Activated T-cell treated with anti-CD3 and anti-CD28 coated beads, Interleukin-2, amount 50 U/mL, for 72 hours (primary cell): ENCODE measurements at regions not wholly inside any gene's neighbourhood (a gene's known extent, or its start where the extent isn't known, plus 50 kb on each side); places are given as distances from the start of the nearest gene placed in this dataset.
A peak's percentile ranks its signal among the peaks of the same experiment; 100 is the strongest.
"Not testable (repeated sequence)": the region's sequence is repeated elsewhere in the genome, so short reads cannot be mapped to it uniquely, and the experiment has no call there.

Source experiments
- ATAC-seq, 2 donors: fragments of 150-1000 bp; cut with Tn5 transposase; replicated peaks in 1 of 2; 2 replicates each; pipeline ENCODE4 v1.10.0; 2021; ENCODE audit warnings: moderate library complexity in 2 of 2, mild to moderate bottlenecking in 1 of 2
- DNase-seq, 2 donors: peaks; one replicate each; pipeline ENCODE4 v3.0.0; 2021 to 2022; ENCODE audit warnings: mixed read lengths in 1 of 2
- H3K27ac Mint-ChIP-seq: one replicate; pipeline ENCODE4 v1.8.0; 2022; ENCODE audit warnings: mild to moderate bottlenecking, moderate library complexity, mixed read lengths
- H3K27me3 Mint-ChIP-seq: one replicate; pipeline ENCODE4 v1.8.0; 2022; ENCODE audit warnings: low read depth, mixed read lengths
- H3K36me3 Mint-ChIP-seq, 2 donors: one replicate each; pipeline ENCODE4 v1.8.0; 2022; ENCODE audit warnings: mixed read lengths in 2 of 2, mild to moderate bottlenecking in 1 of 2; ENCODE audit not compliant: insufficient read depth in 2 of 2
- H3K4me1 Mint-ChIP-seq: one replicate; pipeline ENCODE4 v1.8.0; 2022; ENCODE audit warnings: low read depth, mixed read lengths
- H3K4me3 Mint-ChIP-seq, 2 donors: one replicate each; pipeline ENCODE4 v1.8.0; 2022; ENCODE audit warnings: mild to moderate bottlenecking in 2 of 2, mixed read lengths in 2 of 2, moderate library complexity in 2 of 2
- H3K9me3 Mint-ChIP-seq, 2 donors: one replicate each; pipeline ENCODE4 v1.8.0; 2022; ENCODE audit warnings: mixed read lengths in 2 of 2

DNA sequence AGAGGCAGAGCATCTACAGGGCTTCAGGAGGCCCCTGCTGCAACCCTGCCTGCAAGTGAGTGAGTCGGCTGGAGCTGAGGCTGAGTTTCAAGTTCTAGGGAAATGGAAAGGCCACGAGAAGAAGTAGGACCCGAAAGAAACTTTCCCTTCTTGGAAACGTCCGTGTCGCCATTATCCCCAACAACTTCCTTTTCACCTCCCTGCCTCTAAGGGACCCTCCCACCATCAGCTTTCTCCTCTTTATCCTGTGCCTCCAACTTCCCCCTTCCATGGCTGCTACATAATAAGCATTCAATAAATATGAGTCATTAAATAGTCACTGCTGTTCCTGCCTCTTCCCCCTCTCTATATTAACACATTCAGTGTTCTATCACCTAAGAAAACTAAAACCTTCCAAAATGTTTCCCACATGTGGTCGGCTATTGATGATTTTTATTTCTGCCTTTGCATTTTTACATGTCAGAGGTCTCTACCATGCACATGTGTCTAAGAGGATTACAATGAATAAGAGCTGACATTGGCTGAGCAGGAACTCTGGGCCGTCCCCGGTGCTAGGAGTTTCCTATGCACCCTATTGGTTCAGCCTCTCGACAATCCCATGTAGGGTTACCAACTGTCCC, 115.9 kb upstream of the TNRC6C start:
- peak; percentile 17 to 34 for ATAC-seq

GRCh38 chr17:77843255-77843895, 115.1 kb upstream of the TNRC6C start:
- Mint-ChIP-seq H3K4me3 (peak overlapping the region; percentile 53 to 70), H3K4me1 (peaks cover 72% of the 10 kb centered on the region)
- not testable (repeated sequence) for H3K9me3 Mint-ChIP-seq

More for the DNA sequence above, 115.9 kb upstream of the TNRC6C start:
- Mint-ChIP-seq H3K27ac (no peak overlapping the region), H3K4me1 (peaks cover 75% of the 10 kb centered on the region), H3K9me3 (peaks cover 0 to 4% of the 10 kb centered on the region in 2 donors), H3K27me3 (peaks cover 19% of the 10 kb centered on the region), H3K4me3 (peak overlapping the region; percentile 53 to 70), H3K36me3 (peaks cover 5 to 9% of the 10 kb centered on the region in 2 donors)
- peak in 1 of 2 donors; percentile 25 for DNase-seq

GRCh38 chr17:77843896-77844295, 114.6 kb upstream of the TNRC6C start:
- Mint-ChIP-seq H3K27me3 (peaks cover 18% of the 10 kb centered on the region), H3K36me3 (peaks cover 1 to 5% of the 10 kb centered on the region in 2 donors), H3K4me3 (peak overlapping the region; percentile 53 to 70), H3K4me1 (peaks cover 66% of the 10 kb centered on the region), H3K9me3 (no peaks in the 10 kb centered on the region), H3K27ac (peak overlapping the region; percentile 86)
- ATAC-seq, result peak; percentile 19 to 22
- DNase-seq, result no peak

More at GRCh38 chr17:77843255-77843895, 115.1 kb upstream of the TNRC6C start:
- H3K27ac Mint-ChIP-seq, result peak overlapping the region; percentile 86
- ATAC-seq, result peak; percentile 89 to 91
- peaks cover 19% of the 10 kb centered on the region for H3K27me3 Mint-ChIP-seq
- not testable (repeated sequence) for H3K36me3 Mint-ChIP-seq
- peak; percentile 74 to 82 for DNase-seq

- ATAC-seq (no peak), DNase-seq (no peak)
- Mint-ChIP-seq H3K27me3 (peaks cover 10% of the 10 kb centered on the region), H3K9me3 (no peaks in the 10 kb centered on the region), H3K36me3 (no peaks in the 10 kb centered on the region), H3K27ac (no peak overlapping the region), H3K4me1 (peaks cover 65% of the 10 kb centered on the region), H3K4me3 (no peak overlapping the region)
Measured at GRCh38 chr17:77844681-77845080, 113.8 kb upstream of the TNRC6C start.

DNA sequence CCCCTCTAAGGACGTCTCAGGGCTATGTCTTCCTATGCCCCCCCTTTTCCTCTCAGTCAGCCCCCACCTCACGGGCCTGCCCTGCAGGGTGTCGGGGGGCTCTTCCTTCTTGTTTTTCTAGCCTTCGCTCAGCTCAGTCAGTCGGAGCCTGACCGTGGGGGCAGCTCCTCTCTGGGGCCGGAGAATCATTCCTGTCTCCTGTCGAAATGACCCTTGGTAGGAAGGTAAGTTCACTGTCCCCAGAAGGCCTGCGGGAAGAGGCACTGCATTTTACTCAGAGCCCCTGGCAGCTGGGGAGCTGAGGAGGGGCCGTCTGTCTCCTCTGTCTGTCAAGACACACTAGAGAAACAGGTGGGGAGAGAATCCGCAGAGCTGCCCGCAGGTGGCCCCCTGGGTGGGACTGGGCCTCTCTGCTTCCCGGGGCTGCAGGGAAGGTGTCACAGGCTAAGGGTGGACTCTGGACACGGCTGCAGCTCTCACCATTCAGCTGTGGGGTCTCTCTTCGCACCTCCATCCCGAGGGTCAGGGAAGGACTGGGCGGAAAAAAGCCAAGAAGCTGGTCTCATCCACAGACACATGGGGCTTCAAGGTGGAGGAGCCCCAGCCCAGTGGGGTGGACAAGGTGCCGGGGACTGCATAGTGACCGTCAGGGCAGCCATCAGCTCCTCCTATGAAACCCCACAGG, 112.8 kb upstream of the TNRC6C start:
- H3K36me3 Mint-ChIP-seq, result no peaks in the 10 kb centered on the region
- peaks cover 6% of the 10 kb centered on the region for H3K27me3 Mint-ChIP-seq
- no peak overlapping the region for H3K27ac Mint-ChIP-seq
- H3K4me3 Mint-ChIP-seq, result no peak overlapping the region
- ATAC-seq (no peak), DNase-seq (no peak)
- H3K4me1 Mint-ChIP-seq, result peaks cover 65% of the 10 kb centered on the region
- no peaks in the 10 kb centered on the region for H3K9me3 Mint-ChIP-seq

DNA sequence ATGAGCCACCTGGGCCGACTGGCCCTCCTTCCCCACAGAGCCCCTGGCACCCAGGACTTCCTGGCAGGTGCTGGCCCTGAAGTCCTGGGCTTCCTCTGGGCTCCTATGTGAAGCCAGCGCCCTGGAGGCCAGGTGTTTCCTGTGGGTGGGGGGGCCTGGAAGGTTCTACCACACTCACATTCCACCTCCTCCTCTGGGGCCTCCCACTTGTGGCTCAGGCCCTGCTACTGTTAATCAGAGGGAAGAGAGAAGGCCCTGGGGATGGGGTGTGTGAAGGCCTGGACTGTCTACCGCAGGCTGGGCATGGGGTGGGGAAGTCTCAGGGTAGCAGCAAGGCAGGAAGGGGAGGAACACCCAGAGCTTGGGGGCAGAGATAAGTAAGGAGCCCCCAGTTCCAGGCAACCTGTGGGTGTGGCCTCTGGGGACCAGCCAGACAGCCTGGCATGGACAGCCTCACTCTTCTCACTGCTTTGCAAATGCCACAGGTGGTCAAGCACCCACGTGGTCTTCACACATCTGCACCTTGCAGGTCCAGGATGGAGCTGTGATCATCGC, 111.9 kb upstream of the TNRC6C start:
- DNase-seq (peak in 1 of 2 donors; percentile 25), ATAC-seq (no peak)
- Mint-ChIP-seq H3K9me3 (no peaks in the 10 kb centered on the region), H3K4me3 (no peak overlapping the region), H3K4me1 (peaks cover 56% of the 10 kb centered on the region), H3K36me3 (no peaks in the 10 kb centered on the region), H3K27me3 (no peaks in the 10 kb centered on the region), H3K27ac (no peak overlapping the region)

DNA sequence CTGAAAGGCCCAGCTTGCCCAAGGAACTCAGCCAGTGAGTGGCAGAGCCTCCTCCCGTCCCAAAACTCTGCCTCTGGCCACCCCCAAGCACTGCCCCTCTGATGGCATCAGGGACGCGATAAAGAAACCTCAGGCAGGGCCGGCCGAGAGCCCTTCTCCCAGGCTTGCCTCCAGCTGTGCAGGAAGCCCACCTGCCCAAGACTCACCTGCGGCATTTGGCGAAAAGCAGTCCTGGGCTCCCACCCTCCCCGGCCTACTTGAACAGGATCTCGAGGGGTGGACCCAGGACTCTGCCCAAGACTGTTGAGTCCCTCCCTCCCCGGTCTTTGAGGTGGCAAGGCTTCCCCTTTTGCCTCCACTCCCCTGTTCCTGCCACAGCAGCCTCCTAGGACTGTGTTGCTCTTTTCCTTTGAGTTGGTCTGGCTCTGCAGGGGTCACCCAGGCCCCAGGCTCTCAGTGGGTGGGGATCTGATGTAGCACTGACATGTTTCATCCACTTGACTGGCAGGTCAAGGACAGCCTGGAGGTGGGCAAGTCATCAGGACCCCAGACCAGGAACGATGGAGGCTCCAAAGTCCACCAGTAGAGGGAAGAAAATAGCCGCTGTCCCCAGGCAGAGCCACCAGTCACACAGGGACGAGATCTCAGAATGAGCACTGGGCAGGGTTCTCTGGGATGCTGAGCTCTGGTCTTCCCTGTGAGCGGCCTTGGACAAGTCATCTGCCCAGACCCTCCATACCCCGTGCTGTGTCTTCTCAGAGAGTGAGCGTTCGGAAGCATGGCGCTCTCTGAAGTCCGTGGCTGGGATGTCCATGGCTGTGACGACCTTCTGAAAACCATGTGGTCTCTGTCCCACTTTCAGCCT, 111.0 kb upstream of the TNRC6C start:
- Mint-ChIP-seq H3K4me3 (no peak overlapping the region), H3K36me3 (no peaks in the 10 kb centered on the region), H3K9me3 (no peaks in the 10 kb centered on the region), H3K27me3 (no peaks in the 10 kb centered on the region), H3K27ac (no peak overlapping the region), H3K4me1 (peaks cover 47% of the 10 kb centered on the region)
- no peak for DNase-seq
- no peak for ATAC-seq

GRCh38 chr17:77848257-77848656, 110.2 kb upstream of the TNRC6C start:
- no peak for DNase-seq
- Mint-ChIP-seq H3K4me1 (peaks cover 39% of the 10 kb centered on the region), H3K27me3 (no peaks in the 10 kb centered on the region)

DNA sequence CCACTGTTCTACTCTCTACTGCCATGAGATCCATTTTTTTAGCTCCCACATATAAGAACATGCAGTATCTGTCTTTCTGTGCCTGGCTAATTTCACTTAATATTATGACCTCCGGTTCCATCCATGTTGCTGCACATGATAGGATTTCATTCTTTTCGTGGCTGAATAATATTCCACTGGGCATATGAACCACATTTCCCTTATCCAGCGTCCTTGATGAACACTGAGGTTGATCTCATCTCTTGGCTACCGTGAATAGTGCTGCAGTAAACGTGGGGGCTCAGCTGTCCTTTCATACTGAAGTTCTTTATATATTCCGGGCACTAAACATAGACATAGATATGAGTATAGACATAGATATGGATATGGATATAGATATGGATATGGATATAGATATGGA, 109.3 kb upstream of the TNRC6C start:
- DNase-seq, result no peak
- Mint-ChIP-seq H3K36me3 (no peaks in the 10 kb centered on the region), H3K4me3 (no peak overlapping the region), H3K27me3 (no peaks in the 10 kb centered on the region), H3K27ac (no peak overlapping the region), H3K4me1 (peaks cover 30% of the 10 kb centered on the region), H3K9me3 (no peaks in the 10 kb centered on the region)
- ATAC-seq, result no peak

More at GRCh38 chr17:77848257-77848656, 110.2 kb upstream of the TNRC6C start:
- no peak for ATAC-seq
- no peaks in the 10 kb centered on the region for H3K9me3 Mint-ChIP-seq
- H3K27ac Mint-ChIP-seq, result no peak overlapping the region
- no peak overlapping the region for H3K4me3 Mint-ChIP-seq
- H3K36me3 Mint-ChIP-seq, result no peaks in the 10 kb centered on the region

GRCh38 chr17:77851921-77852320, 106.6 kb upstream of the TNRC6C start:
- H3K27me3 Mint-ChIP-seq, result no peaks in the 10 kb centered on the region

GRCh38 chr17:77852731-77853130, 105.8 kb upstream of the TNRC6C start:
- Mint-ChIP-seq H3K36me3 (peaks cover 0 to under 1% of the 10 kb centered on the region in 2 donors), H3K9me3 (peaks cover 0 to 2% of the 10 kb centered on the region in 2 donors), H3K27me3 (no peaks in the 10 kb centered on the region), H3K4me3 (no peak overlapping the region), H3K4me1 (peaks cover 19% of the 10 kb centered on the region), H3K27ac (no peak overlapping the region)
- ATAC-seq, result no peak
- DNase-seq, result no peak

More at GRCh38 chr17:77851921-77852320, 106.6 kb upstream of the TNRC6C start:
- Mint-ChIP-seq H3K36me3 (no peaks in the 10 kb centered on the region), H3K27ac (no peak overlapping the region), H3K4me1 (peaks cover 18% of the 10 kb centered on the region), H3K9me3 (no peaks in the 10 kb centered on the region), H3K4me3 (no peak overlapping the region)
- DNase-seq (no peak), ATAC-seq (no peak)

DNA sequence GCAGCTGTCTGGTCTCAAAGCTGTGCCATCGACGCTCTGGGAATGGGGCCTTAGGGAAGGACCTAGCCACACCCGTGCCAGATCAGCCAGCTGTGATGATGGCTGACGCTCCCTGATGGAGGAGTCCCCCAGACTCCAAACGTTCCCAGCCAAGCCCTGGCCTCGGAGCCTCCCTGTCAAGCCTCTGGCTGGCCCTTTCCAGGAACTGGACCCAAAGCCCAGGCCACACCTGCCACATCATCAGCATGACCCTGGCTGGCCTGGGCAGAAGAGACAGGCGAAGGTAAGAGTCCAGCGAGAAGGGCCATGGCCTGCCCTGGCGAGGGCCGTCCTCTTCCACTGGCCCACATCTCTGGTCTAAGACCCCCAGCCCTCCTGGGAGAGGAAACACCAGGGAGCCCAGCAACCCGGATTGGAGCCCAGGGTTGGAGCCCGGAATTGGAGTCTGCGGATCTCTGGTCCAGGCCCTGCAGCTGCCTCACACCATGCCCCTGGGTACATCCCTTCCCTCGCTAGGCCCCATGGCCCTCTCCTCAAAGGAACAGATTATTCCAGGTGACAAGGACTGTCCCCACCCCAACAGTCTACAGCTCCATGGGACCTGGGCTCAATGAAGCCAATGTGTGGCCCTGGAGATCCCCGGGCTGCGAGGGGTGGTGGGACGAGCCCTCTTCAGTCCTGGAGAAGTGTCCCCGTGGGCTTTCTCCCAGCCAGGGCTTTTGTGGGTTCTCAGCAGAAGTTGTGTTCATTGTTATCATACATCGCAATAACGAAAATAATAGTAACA, 105.1 kb upstream of the TNRC6C start:
- DNase-seq, result no peak
- Mint-ChIP-seq H3K9me3 (peaks cover 3 to 6% of the 10 kb centered on the region in 2 donors), H3K4me1 (peaks cover 26% of the 10 kb centered on the region), H3K4me3 (no peak overlapping the region), H3K27me3 (no peaks in the 10 kb centered on the region), H3K27ac (no peak overlapping the region), H3K36me3 (peaks cover 0 to 3% of the 10 kb centered on the region in 2 donors)
- ATAC-seq, result no peak
